ENCODE measurements at regions not wholly inside any gene's neighbourhood (a gene's known extent, or its start where the extent isn't known, plus 50 kb on each side); places are given as distances from the start of the nearest gene placed in this dataset.
A peak's percentile ranks its signal among the peaks of the same experiment; 100 is the strongest.

DNA sequence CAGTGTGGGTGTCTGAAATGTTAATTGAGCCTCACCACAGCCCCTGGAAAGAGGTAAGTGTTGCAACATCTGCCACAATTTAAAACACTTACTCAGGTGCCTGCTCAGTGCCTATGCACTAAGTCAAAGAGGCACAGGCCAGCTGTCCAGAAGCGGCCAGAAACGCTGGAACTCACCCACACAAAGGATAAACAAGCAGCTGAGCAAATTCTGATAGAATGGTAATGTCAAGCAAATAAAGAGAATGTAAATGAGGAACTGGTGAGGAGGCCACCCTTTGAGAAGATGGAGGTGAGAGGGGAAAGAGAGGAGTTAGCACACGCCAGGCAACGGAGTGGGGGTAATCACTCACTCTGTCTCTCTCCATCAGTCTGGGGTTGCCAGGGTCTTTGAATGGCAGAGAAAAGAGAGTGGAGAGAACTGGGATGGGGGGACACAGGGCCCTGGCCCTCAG, 67.7 kb upstream of the SERP2 start:
- Histone ChIP-seq H3K36me3 (ENCODE audit: control insufficient read depth in 3 of 3, insufficient read depth in 2 of 3, low read depth in 1 of 3, low read length in 3 of 3) (no peaks in the 10 kb centered on the region), H3K4me3 (ENCODE audit: low read depth in 1 of 3, low read length in 3 of 3) (no peak overlapping the region), H3K4me1 (ENCODE audit: control insufficient read depth in 3 of 3, insufficient read depth in 2 of 3, low read depth in 1 of 3, low read length in 2 of 3) (peaks cover 0 to 14% (median 14%) of the 10 kb centered on the region in 3 donors), H3K27ac (ENCODE audit: low read depth in 1 of 3, low read length in 2 of 3) (peak overlapping the region in 2 of 3 donors; percentile 61 to 93), H3K27me3 (ENCODE audit: control insufficient read depth in 3 of 3, insufficient read depth in 3 of 3, low read length in 3 of 3) (no peaks in the 10 kb centered on the region), H3K9me3 (ENCODE audit: control insufficient read depth in 2 of 2, insufficient read depth in 1 of 2, low read depth in 1 of 2, low read length in 1 of 2) (no peaks in the 10 kb centered on the region)
- no peak for FAIRE-seq
- WGBS, 3 donors = 49 to 61% (median 57%) methylated on average over 4 of the region's 4 CpGs
- DNase-seq = no peak

DNA sequence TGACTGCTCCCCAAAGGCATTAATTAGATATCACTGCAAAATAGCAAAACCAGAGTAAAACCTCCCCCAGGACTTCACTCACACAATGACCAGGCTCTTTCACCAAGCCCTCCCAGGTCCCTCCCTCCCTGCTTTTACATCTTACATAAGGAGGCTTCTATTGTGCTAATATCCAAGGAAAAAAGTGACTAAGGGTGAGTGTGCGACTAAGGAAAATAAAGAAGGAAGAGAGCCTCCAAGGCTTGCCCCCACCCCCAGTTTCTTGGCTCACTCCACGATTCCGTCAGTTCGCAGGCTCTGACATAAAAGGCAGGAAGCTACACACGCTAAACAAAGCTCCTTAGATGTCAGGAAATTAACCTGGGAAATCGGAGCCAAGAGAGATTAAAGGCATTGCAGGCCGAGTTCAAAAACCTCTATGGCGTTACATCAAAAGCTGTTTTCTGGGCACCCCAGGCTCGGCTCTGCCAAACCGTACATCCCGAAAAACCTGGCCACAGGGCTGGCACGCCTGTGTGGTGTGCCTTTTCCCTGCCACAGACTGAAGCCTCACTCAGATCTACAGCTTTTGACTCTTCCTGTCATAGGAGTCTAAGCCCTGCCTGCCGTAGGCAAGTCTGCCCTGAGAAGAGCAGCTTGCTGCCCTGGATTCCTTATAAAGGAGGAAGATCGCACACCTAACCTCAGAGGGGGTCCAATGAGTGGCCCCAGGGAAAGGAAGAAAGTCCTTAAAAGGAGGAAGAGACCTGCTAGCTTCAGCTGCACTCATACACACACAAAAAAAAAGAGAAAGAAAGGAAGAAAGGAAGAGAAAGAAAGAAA, 67.0 kb upstream of the SERP2 start:
- H3K36me3 ChIP-seq (ENCODE audit: control insufficient read depth in 3 of 3, insufficient read depth in 2 of 3, low read depth in 1 of 3, low read length in 3 of 3) = no peaks in the 10 kb centered on the region
- no peaks in the 10 kb centered on the region for H3K27me3 ChIP-seq (ENCODE audit: control insufficient read depth in 3 of 3, insufficient read depth in 3 of 3, low read length in 3 of 3)
- peaks cover 0 to 14% (median 12%) of the 10 kb centered on the region in 3 donors for H3K4me1 ChIP-seq (ENCODE audit: control insufficient read depth in 3 of 3, insufficient read depth in 2 of 3, low read depth in 1 of 3, low read length in 2 of 3)
- DNase-seq (peak; percentile 32 to 53), FAIRE-seq (no peak)
- 5 to 35% (median 20%) methylated on average over 14 of the region's 14 CpGs for WGBS, 3 donors
- no peaks in the 10 kb centered on the region for H3K9me3 ChIP-seq (ENCODE audit: control insufficient read depth in 2 of 2, insufficient read depth in 1 of 2, low read depth in 1 of 2, low read length in 1 of 2)
- H3K27ac ChIP-seq (ENCODE audit: low read depth in 1 of 3, low read length in 2 of 3) = peak overlapping the region in 2 of 3 donors; percentile 61 to 93
- H3K4me3 ChIP-seq (ENCODE audit: low read depth in 1 of 3, low read length in 3 of 3) = no peak overlapping the region

DNA sequence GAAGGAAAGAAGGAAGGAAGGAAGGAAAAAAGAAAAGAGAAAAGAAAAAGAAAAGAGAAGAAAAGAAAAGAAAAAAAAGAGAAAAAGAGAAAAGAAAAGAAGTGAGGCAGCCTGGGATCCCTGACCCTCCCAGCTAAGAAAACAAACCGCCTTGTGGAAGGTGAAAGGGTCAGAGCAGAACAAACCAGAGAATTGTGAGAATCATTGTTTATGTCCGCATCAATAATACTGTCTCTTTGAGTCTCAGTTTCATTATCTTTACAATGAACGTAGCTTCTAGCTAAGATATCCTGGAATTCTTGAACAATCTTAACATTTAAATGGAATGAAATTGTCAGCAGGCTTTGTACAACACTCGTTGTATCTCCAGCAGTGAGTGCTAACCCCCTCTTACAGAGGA, 66.4 kb upstream of the SERP2 start:
- no peak for DNase-seq
- Histone ChIP-seq H3K27me3 (ENCODE audit: control insufficient read depth in 3 of 3, insufficient read depth in 3 of 3, low read length in 3 of 3) (no peaks in the 10 kb centered on the region), H3K9me3 (ENCODE audit: control insufficient read depth in 2 of 2, insufficient read depth in 1 of 2, low read depth in 1 of 2, low read length in 1 of 2) (no peaks in the 10 kb centered on the region), H3K36me3 (ENCODE audit: control insufficient read depth in 3 of 3, insufficient read depth in 2 of 3, low read depth in 1 of 3, low read length in 3 of 3) (no peaks in the 10 kb centered on the region), H3K4me1 (ENCODE audit: control insufficient read depth in 3 of 3, insufficient read depth in 2 of 3, low read depth in 1 of 3, low read length in 2 of 3) (peaks cover 0 to 14% (median 11%) of the 10 kb centered on the region in 3 donors), H3K4me3 (ENCODE audit: low read depth in 1 of 3, low read length in 3 of 3) (no peak overlapping the region), H3K27ac (ENCODE audit: low read depth in 1 of 3, low read length in 2 of 3) (peak overlapping the region in 1 of 3 donors; percentile 38)
- no peak for FAIRE-seq
- 60 to 70% (median 60%) methylated on average over 4 of the region's 4 CpGs for WGBS, 3 donors

DNA sequence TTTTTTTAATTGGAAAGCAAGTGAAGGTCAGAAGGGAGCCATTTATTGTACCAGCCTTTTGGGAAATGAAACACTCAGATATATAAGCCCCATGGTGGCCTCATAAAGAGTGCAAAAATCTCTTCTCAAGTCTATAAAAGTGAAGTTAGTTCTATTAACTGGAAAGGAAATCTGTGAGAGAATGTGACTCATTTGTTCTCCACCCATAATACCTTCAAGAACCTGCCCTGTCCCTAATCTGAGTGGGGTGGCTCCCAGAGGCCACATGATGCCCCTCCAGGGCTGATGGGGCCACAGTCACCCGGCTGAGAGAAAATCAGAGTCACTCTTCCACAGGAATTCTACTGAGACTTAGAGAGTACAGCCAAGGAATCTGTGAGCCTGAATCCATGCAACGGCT, 65.8 kb upstream of the SERP2 start:
- Histone ChIP-seq H3K9me3 (ENCODE audit: control insufficient read depth in 2 of 2, insufficient read depth in 1 of 2, low read depth in 1 of 2, low read length in 1 of 2) (no peaks in the 10 kb centered on the region), H3K4me3 (ENCODE audit: low read depth in 1 of 3, low read length in 3 of 3) (no peak overlapping the region), H3K27me3 (ENCODE audit: control insufficient read depth in 3 of 3, insufficient read depth in 3 of 3, low read length in 3 of 3) (no peaks in the 10 kb centered on the region), H3K36me3 (ENCODE audit: control insufficient read depth in 3 of 3, insufficient read depth in 2 of 3, low read depth in 1 of 3, low read length in 3 of 3) (no peaks in the 10 kb centered on the region), H3K4me1 (ENCODE audit: control insufficient read depth in 3 of 3, insufficient read depth in 2 of 3, low read depth in 1 of 3, low read length in 2 of 3) (peaks cover 0 to 14% (median 11%) of the 10 kb centered on the region in 3 donors), H3K27ac (ENCODE audit: low read depth in 1 of 3, low read length in 2 of 3) (no peak overlapping the region)
- FAIRE-seq (no peak), DNase-seq (peak in 1 of 2 donors; percentile 12)
- 78 to 88% (median 84%) methylated on average over 2 of the region's 2 CpGs for WGBS, 3 donors

DNA sequence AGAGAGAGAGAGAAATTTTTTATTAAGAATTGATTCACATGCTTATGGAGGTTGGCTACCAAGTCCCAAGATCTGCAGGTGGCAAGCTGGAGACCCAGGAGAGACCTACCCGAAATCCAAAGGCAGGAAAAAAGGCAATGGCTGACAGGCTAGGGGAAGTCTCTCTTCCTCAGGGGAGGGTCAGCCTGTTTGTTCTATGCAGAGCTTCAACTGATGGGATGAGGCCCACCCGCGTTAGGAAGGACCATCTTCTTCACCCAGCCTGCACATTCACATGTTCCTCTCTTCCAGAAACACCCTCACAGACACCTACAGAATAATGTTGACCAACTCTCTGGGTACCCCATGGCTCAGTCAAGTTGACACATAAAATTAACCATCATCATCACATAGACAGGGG, 65.3 kb upstream of the SERP2 start:
- H3K27ac ChIP-seq (ENCODE audit: low read depth in 1 of 3, low read length in 2 of 3) = no peak overlapping the region
- H3K9me3 ChIP-seq (ENCODE audit: control insufficient read depth in 2 of 2, insufficient read depth in 1 of 2, low read depth in 1 of 2, low read length in 1 of 2) = no peaks in the 10 kb centered on the region
- DNase-seq (no peak), FAIRE-seq (no peak)
- no peak overlapping the region for H3K4me3 ChIP-seq (ENCODE audit: low read depth in 1 of 3, low read length in 3 of 3)
- no peaks in the 10 kb centered on the region for H3K27me3 ChIP-seq (ENCODE audit: control insufficient read depth in 3 of 3, insufficient read depth in 3 of 3, low read length in 3 of 3)
- WGBS, 3 donors = 92 to 94% (median 93%) methylated on average over 3 of the region's 3 CpGs
- H3K36me3 ChIP-seq (ENCODE audit: control insufficient read depth in 3 of 3, insufficient read depth in 2 of 3, low read depth in 1 of 3, low read length in 3 of 3) = no peaks in the 10 kb centered on the region
- peaks cover 0 to 14% (median 11%) of the 10 kb centered on the region in 3 donors for H3K4me1 ChIP-seq (ENCODE audit: control insufficient read depth in 3 of 3, insufficient read depth in 2 of 3, low read depth in 1 of 3, low read length in 2 of 3)

DNA sequence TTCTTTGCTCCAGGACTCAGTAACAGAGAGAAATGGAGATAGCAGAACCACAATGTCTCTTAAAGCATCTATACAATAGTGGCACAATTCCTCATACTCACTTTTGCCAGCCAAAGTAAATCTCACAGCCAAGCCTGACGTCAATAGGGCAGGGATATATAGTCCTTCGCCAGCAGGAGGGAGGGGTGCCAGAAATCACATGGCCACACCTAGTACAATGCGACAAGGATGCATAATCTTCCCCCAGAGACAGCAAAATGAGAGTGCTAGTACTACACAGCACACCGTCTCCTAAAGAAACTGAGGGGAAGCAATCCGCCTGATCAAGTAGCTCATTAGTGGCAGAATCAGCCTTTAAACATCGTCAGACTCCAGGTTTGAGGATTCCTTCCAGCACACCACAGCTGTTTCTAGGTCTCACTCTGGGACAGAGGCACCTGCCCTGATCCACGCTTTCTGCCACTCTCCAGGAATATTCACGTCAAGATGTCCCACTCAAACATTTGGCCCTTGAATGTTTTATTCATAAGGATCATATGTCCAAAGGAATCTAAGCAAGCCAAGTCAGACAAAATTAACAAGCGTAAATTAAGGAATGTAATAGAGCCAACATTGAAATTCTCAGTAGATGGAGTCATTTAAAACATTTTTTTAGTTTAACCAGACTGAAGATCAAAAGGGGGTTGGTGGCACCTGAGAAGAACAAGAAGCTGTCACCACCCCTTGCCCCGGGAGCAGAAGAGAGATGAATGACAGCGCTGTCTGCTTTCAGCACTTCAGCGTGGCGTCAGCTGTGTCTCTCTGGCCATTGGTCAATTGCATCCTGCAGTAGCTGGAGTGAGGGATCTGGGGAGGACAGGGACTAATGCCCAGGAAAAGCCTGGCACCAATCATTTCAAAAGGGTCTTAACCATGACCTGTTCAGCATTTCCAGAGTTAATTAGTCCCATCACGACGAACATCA, 63.5 kb upstream of the SERP2 start:
- Histone ChIP-seq H3K4me3 (ENCODE audit: low read depth in 1 of 3, low read length in 3 of 3) (no peak overlapping the region), H3K9me3 (ENCODE audit: control insufficient read depth in 2 of 2, insufficient read depth in 1 of 2, low read depth in 1 of 2, low read length in 1 of 2) (no peaks in the 10 kb centered on the region), H3K27me3 (ENCODE audit: control insufficient read depth in 3 of 3, insufficient read depth in 3 of 3, low read length in 3 of 3) (no peaks in the 10 kb centered on the region), H3K36me3 (ENCODE audit: control insufficient read depth in 3 of 3, insufficient read depth in 2 of 3, low read depth in 1 of 3, low read length in 3 of 3) (no peaks in the 10 kb centered on the region), H3K27ac (ENCODE audit: low read depth in 1 of 3, low read length in 2 of 3) (no peak overlapping the region), H3K4me1 (ENCODE audit: control insufficient read depth in 3 of 3, insufficient read depth in 2 of 3, low read depth in 1 of 3, low read length in 2 of 3) (peaks cover 0 to 14% (median 11%) of the 10 kb centered on the region in 3 donors)
- 60 to 74% (median 69%) methylated on average over 15 of the region's 15 CpGs for WGBS, 3 donors
- FAIRE-seq (no peak), DNase-seq (peak in 1 of 2 donors; percentile 79)

DNA sequence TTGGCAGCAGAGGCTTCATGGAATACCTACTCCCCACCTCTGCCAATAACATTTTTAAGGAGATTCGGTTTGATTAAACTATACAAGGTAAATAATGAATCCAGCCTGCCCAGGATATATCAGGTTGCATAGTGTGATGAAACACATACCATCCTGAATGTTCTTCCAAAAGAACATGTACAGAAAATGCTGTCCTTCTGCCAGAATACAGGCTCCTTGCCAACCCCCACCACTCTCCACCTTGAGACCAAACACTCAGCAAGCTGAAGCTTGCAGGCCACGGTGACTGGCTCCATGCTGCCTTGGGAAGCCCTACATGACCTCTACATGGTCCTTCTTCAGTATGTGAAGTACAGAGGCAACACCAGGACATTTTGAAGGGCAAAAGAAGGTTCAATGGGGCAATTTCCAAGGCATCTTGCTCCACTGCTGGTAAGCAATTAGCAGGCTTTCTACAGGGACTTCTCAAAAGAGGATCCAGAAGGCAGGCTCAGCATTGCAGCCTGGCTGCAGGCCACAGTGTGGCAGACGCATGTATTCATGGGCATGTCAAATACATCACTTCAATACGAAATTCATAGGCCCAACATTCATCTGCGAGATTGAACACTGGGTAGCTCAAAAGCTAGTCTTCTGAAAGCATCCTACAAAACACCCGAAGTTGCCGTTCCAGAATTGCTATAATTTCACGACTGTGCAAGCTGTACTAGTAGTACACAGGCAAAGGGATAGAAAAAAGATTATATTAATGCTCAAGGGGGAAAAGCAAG, 62.4 kb upstream of the SERP2 start:
- WGBS, 3 donors = 74 to 82% (median 75%) methylated on average over 8 of the region's 8 CpGs
- H3K27me3 ChIP-seq (ENCODE audit: control insufficient read depth in 3 of 3, insufficient read depth in 3 of 3, low read length in 3 of 3) = no peaks in the 10 kb centered on the region
- H3K36me3 ChIP-seq (ENCODE audit: control insufficient read depth in 3 of 3, insufficient read depth in 2 of 3, low read depth in 1 of 3, low read length in 3 of 3) = no peaks in the 10 kb centered on the region
- DNase-seq (no peak), FAIRE-seq (no peak)
- no peaks in the 10 kb centered on the region for H3K9me3 ChIP-seq (ENCODE audit: control insufficient read depth in 2 of 2, insufficient read depth in 1 of 2, low read depth in 1 of 2, low read length in 1 of 2)
- H3K4me3 ChIP-seq (ENCODE audit: low read depth in 1 of 3, low read length in 3 of 3) = no peak overlapping the region
- no peak overlapping the region for H3K27ac ChIP-seq (ENCODE audit: low read depth in 1 of 3, low read length in 2 of 3)
- peaks cover 0 to 10% (median 7%) of the 10 kb centered on the region in 3 donors for H3K4me1 ChIP-seq (ENCODE audit: control insufficient read depth in 3 of 3, insufficient read depth in 2 of 3, low read depth in 1 of 3, low read length in 2 of 3)

DNA sequence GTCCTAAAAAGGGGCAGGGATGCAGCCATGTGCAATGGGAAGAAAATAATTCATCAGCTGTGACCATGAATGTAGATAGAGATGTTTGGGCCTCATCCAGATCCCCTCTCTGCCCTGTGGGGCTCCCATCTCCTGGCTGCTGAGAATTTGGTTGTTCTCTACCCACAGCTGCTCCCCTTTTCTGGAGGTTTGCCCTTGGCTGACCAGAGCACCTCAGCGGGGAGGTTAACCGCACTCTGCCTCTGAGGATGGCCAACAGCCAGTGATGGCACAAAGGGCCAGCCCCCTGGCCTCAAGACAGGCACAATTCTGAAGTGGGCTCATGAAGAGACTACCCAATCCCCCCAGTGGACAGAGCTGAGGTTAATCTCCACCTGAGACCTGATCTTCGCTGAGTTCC, 61.5 kb upstream of the SERP2 start:
- no peaks in the 10 kb centered on the region for H3K9me3 ChIP-seq (ENCODE audit: control insufficient read depth in 2 of 2, insufficient read depth in 1 of 2, low read depth in 1 of 2, low read length in 1 of 2)
- FAIRE-seq = no peak
- H3K4me3 ChIP-seq (ENCODE audit: low read depth in 1 of 3, low read length in 3 of 3) = no peak overlapping the region
- no peaks in the 10 kb centered on the region for H3K36me3 ChIP-seq (ENCODE audit: control insufficient read depth in 3 of 3, insufficient read depth in 2 of 3, low read depth in 1 of 3, low read length in 3 of 3)
- peaks cover 0 to 5% (median 2%) of the 10 kb centered on the region in 3 donors for H3K4me1 ChIP-seq (ENCODE audit: control insufficient read depth in 3 of 3, insufficient read depth in 2 of 3, low read depth in 1 of 3, low read length in 2 of 3)
- no peak overlapping the region for H3K27ac ChIP-seq (ENCODE audit: low read depth in 1 of 3, low read length in 2 of 3)
- DNase-seq = no peak
- 89 to 97% (median 94%) methylated on average over 3 of the region's 3 CpGs for WGBS, 3 donors
- H3K27me3 ChIP-seq (ENCODE audit: control insufficient read depth in 3 of 3, insufficient read depth in 3 of 3, low read length in 3 of 3) = no peaks in the 10 kb centered on the region
